H9 (cell line): ENCODE measurements at regions not wholly inside any gene's neighbourhood (a gene's known extent, or its start where the extent isn't known, plus 50 kb on each side); places are given as distances from the start of the nearest gene placed in this dataset.

Experiments used
- DNase-seq: peaks from one replicate; pipeline ENCODE4 v3.0.0-alpha.2; 2017
- H2AFZ ChIP-seq: one replicate; pipeline ENCODE4 v1.6.1; 2013; ENCODE audit warnings: mild to moderate bottlenecking, low read length, control low read depth, moderate library complexity
- H2AK5ac ChIP-seq: 2 replicates; pipeline ENCODE4 v1.6.1; 2013; ENCODE audit warnings: low read length, control low read depth, mixed read lengths; ENCODE audit not compliant: insufficient read length
- H2BK120ac ChIP-seq: one replicate; pipeline ENCODE4 v1.6.1; 2013; ENCODE audit warnings: low read depth, mild to moderate bottlenecking, low read length, control low read depth, inconsistent platforms; ENCODE audit not compliant: poor library complexity, severe bottlenecking
- H2BK12ac ChIP-seq: 2 replicates; pipeline ENCODE4 v1.6.1; 2013; ENCODE audit warnings: low read length, control low read depth, mixed read lengths, low read depth; ENCODE audit not compliant: insufficient read length
- H2BK15ac ChIP-seq: 2 replicates; pipeline ENCODE4 v1.6.1; 2013; ENCODE audit warnings: low read depth, low read length, control low read depth
- H2BK20ac ChIP-seq: one replicate; pipeline ENCODE4 v1.6.1; 2013; ENCODE audit warnings: low read depth, mild to moderate bottlenecking, low read length, control low read depth, inconsistent platforms; ENCODE audit not compliant: poor library complexity, severe bottlenecking
- H2BK5ac ChIP-seq: 2 replicates; pipeline ENCODE4 v1.6.1; 2013; ENCODE audit warnings: low read length, control low read depth, mixed read lengths; ENCODE audit not compliant: insufficient read length
- H3K14ac ChIP-seq: 2 replicates; pipeline ENCODE4 v1.6.1; 2013; ENCODE audit warnings: low read length, control low read depth; ENCODE audit not compliant: insufficient read depth
- H3K18ac ChIP-seq: 2 replicates; pipeline ENCODE4 v1.6.1; 2013; ENCODE audit warnings: low read depth, mild to moderate bottlenecking, mixed read lengths, low read length, control low read depth; ENCODE audit not compliant: insufficient read length
- H3K23ac ChIP-seq: 2 replicates; pipeline ENCODE4 v1.6.1; 2013; ENCODE audit warnings: low read length, control low read depth, mixed read lengths, low read depth; ENCODE audit not compliant: insufficient read length
- H3K23me2 ChIP-seq: 2 replicates; pipeline ENCODE4 v1.6.1; 2013; ENCODE audit warnings: low read depth, mild to moderate bottlenecking, mixed read lengths, low read length, control low read depth; ENCODE audit not compliant: insufficient read length, poor library complexity, severe bottlenecking
- H3K27ac ChIP-seq: 2 replicates; pipeline ENCODE4 v1.5.1; 2013; ENCODE audit warnings: low read length, control low read depth, mixed read lengths, low read depth; ENCODE audit not compliant: insufficient read length
- H3K27me3 ChIP-seq: 2 replicates; pipeline ENCODE4 v1.6.1; 2013; ENCODE audit warnings: low read length, control low read depth, inconsistent platforms; ENCODE audit not compliant: insufficient read depth
- H3K4ac ChIP-seq: 2 replicates; pipeline ENCODE4 v1.6.1; 2013; ENCODE audit warnings: low read depth, mild to moderate bottlenecking, control low read depth, inconsistent platforms, low read length, moderate library complexity
- H3K4me1 ChIP-seq: 2 replicates; pipeline ENCODE4 v1.6.1; 2013; ENCODE audit warnings: low read length, control low read depth, inconsistent platforms; ENCODE audit not compliant: insufficient read depth
- H3K4me2 ChIP-seq: 2 replicates; pipeline ENCODE4 v1.6.1; 2013; ENCODE audit warnings: low read length, control low read depth, mixed read lengths; ENCODE audit not compliant: insufficient read length, insufficient read depth
- H3K56ac ChIP-seq: 2 replicates; pipeline ENCODE4 v1.6.1; 2013; ENCODE audit warnings: low read depth, mild to moderate bottlenecking, mixed read lengths, low read length, control low read depth; ENCODE audit not compliant: insufficient read length
- H3K79me1 ChIP-seq: 2 replicates; pipeline ENCODE4 v1.6.1; 2013; ENCODE audit warnings: low read depth, mild to moderate bottlenecking, moderate library complexity, low read length, control low read depth, inconsistent platforms; ENCODE audit not compliant: insufficient read depth, poor library complexity, severe bottlenecking
- H3K79me2 ChIP-seq: 2 replicates; pipeline ENCODE4 v1.6.1; 2013; ENCODE audit warnings: low read length, control low read depth, inconsistent platforms; ENCODE audit not compliant: insufficient read depth
- H3K9ac ChIP-seq: 2 replicates; pipeline ENCODE4 v1.6.1; 2013; ENCODE audit warnings: low read length, control low read depth, mixed read lengths; ENCODE audit not compliant: insufficient read length; ENCODE audit errors: extremely low read depth
- H3K9me3 ChIP-seq: one replicate; pipeline ENCODE4 v1.6.1; 2013; ENCODE audit warnings: low read depth, low read length, inconsistent platforms; ENCODE audit not compliant: control insufficient read depth
- H3T11ph ChIP-seq: one replicate; pipeline ENCODE4 v1.6.1; 2013; ENCODE audit warnings: mild to moderate bottlenecking, low read length, control low read depth, inconsistent platforms
- H4K20me1 ChIP-seq: one replicate; pipeline ENCODE4 v1.6.1; 2013; ENCODE audit not compliant: control insufficient read depth, insufficient read length, insufficient read depth
- H4K5ac ChIP-seq: 2 replicates; pipeline ENCODE4 v1.6.1; 2013; ENCODE audit warnings: low read depth, mild to moderate bottlenecking, mixed read lengths, low read length, control low read depth; ENCODE audit not compliant: insufficient read length
- H4K8ac ChIP-seq: replicated peaks from 2 replicates; pipeline ENCODE4 v1.6.1; 2013; ENCODE audit warnings: low read length, control low read depth, mixed read lengths, low read depth; ENCODE audit not compliant: insufficient read length
- H4K91ac ChIP-seq: 2 replicates; pipeline ENCODE4 v1.6.1; 2013; ENCODE audit warnings: low read depth, mild to moderate bottlenecking, moderate library complexity, mixed read lengths, low read length, control low read depth; ENCODE audit not compliant: insufficient read length
- H3K27ac Mint-ChIP-seq, 3 experiments: 2 replicates in 2 of 3; 3 replicates in 1 of 3; pipeline ENCODE4 v1.8.0; 2020 to 2021; ENCODE audit warnings: mixed read lengths in 3 of 3, mild to moderate bottlenecking in 1 of 3, moderate library complexity in 1 of 3
- H3K27me3 Mint-ChIP-seq: 2 replicates; pipeline ENCODE4 v1.8.0; 2021; ENCODE audit warnings: low read depth, mild to moderate bottlenecking, moderate library complexity, mixed read lengths
- H3K36me3 Mint-ChIP-seq, 3 experiments: 2 replicates in 2 of 3; 3 replicates in 1 of 3; pipeline ENCODE4 v1.8.0; 2020 to 2021; ENCODE audit warnings: low read depth in 3 of 3, mixed read lengths in 3 of 3; ENCODE audit not compliant: insufficient read depth in 1 of 3
- H3K4me1 Mint-ChIP-seq, 2 experiments: 2 replicates each; pipeline ENCODE4 v1.8.0; 2020; ENCODE audit warnings: mixed read lengths in 2 of 2
- H3K4me3 Mint-ChIP-seq, 2 experiments: 2 replicates in 1 of 2; 3 replicates in 1 of 2; pipeline ENCODE4 v1.8.0; 2020 to 2021; ENCODE audit warnings: mild to moderate bottlenecking in 2 of 2, mixed read lengths in 2 of 2, moderate library complexity in 1 of 2
- H3K9me3 Mint-ChIP-seq, 2 experiments: 2 replicates in 1 of 2; 3 replicates in 1 of 2; pipeline ENCODE4 v1.8.0; 2020; ENCODE audit warnings: mild to moderate bottlenecking in 2 of 2, mixed read lengths in 2 of 2, moderate library complexity in 1 of 2
- CTCF ChIP-seq: fragments of 200-600 bp; sonication (generic); conservative IDR thresholded peaks from 3 replicates; pipeline ENCODE4 v1.8.0; 2021; ENCODE audit warnings: antibody characterized with exemption, mild to moderate bottlenecking
- WGBS: extraction: QIAGEN DNeasy Blood & Tissue Kit; methylation state at CpG from one replicate; pipeline ENCODE4 v1.1.7; 2013; ENCODE audit warnings: missing lambda C conversion rate, low lambda C conversion rate, mixed read lengths; ENCODE audit not compliant: insufficient read length; ENCODE audit errors: extremely low coverage; 5-methylcytosine and 5-hydroxymethylcytosine counted together

- peaks cover 0 to 2% (median 0%) of the 10 kb centered on the region in 3 experiments; a peak in 2 of 7 replicates for H3K36me3 Mint-ChIP-seq
- H3K27ac ChIP-seq: no peak overlapping the region
- no peak overlapping the region for H2BK5ac ChIP-seq
- H3K4ac ChIP-seq: no peak overlapping the region
- no peaks in the 10 kb centered on the region for H3K27me3 ChIP-seq
- no peaks in the 10 kb centered on the region for H4K20me1 ChIP-seq
- no peaks in the 10 kb centered on the region for H3K79me1 ChIP-seq
- H3K18ac ChIP-seq: no peak overlapping the region
- H4K91ac ChIP-seq: no peak overlapping the region
- no peak overlapping the region for H2BK20ac ChIP-seq
- no peak overlapping the region for H4K8ac ChIP-seq
- no peak for DNase-seq
- H3K9me3 ChIP-seq: no peaks in the 10 kb centered on the region
- no peak overlapping the region for H3K23ac ChIP-seq
- H3K4me3 Mint-ChIP-seq: no peak overlapping the region; a peak in 1 of 5 replicates
- H2AFZ ChIP-seq: no peak overlapping the region
- H4K5ac ChIP-seq: no peak overlapping the region
- TF ChIP-seq CTCF: no peak
- no CpG with 5 or more reads among the region's 1 CpG for WGBS
- peak overlapping the region; percentile 63 to 89 (median 77); a peak in 3 of 7 replicates for H3K27ac Mint-ChIP-seq
- no peaks in the 10 kb centered on the region for H3K23me2 ChIP-seq
- H2BK120ac ChIP-seq: no peak overlapping the region
- H3K4me2 ChIP-seq: no peak overlapping the region
- H3T11ph ChIP-seq: no peak overlapping the region
- no peak overlapping the region for H3K9ac ChIP-seq
- no peak overlapping the region for H2BK15ac ChIP-seq
- no peaks in the 10 kb centered on the region; the same call in 1 of the 2 replicates for H3K4me1 ChIP-seq
- peaks cover 29 to 31% of the 10 kb centered on the region in 2 experiments for H3K4me1 Mint-ChIP-seq
- peaks cover 3 to 7% of the 10 kb centered on the region in 2 experiments; a peak in 2 of 5 replicates for H3K9me3 Mint-ChIP-seq
- no peak overlapping the region for H2AK5ac ChIP-seq
- H3K56ac ChIP-seq: no peak overlapping the region
- H2BK12ac ChIP-seq: no peak overlapping the region
- H3K14ac ChIP-seq: no peak overlapping the region
- no peaks in the 10 kb centered on the region for H3K79me2 ChIP-seq
- no peaks in the 10 kb centered on the region; the same call in 1 of the 2 replicates for H3K27me3 Mint-ChIP-seq
Observed at GRCh38 chr11:28627690-28628255, 519.6 kb downstream of the METTL15 start.
